SK-N-MC (cell line): ENCODE measurements at regions not wholly inside any gene's neighbourhood (a gene's known extent, or its start where the extent isn't known, plus 50 kb on each side); places are given as distances from the start of the nearest gene placed in this dataset.

ENCODE experiments used
- FOXP2 ChIP-seq: optimal IDR thresholded peaks from 2 replicates; pipeline ENCODE3; 2011; ENCODE audit warnings: mild to moderate bottlenecking, moderate library complexity; ENCODE audit not compliant: insufficient read depth; ENCODE audit errors: extremely low read length, control extremely low read depth
- POLR2AphosphoS5 ChIP-seq: IDR thresholded peaks from 2 replicates; pipeline ENCODE4 v1.6.1; 2012; ENCODE audit warnings: mild to moderate bottlenecking, low read depth, low read length, borderline replicate concordance

DNA sequence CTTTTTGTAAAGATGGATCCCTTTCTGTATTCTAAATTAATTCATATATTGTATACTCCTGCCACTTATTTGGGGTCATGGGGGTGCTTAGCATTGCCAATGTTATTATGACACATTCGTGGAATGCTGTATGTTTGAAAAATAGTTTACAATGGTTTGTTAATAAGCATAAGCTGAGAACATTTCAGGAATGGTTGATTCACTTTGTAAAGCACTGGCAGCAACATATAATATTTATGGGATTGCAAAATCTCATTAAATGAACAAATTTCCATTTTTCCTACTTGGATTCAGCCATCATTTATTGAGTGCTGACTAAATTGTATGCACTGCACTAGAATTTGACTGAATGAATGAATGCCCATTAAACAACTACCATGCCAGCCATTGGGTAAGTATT lies 215.2 kb upstream of the KLF4 start:
- TF ChIP-seq FOXP2 (no peak), POLR2AphosphoS5 (no peak)
